Fibroblast of skin of scalp (primary cell): ENCODE measurements at regions not wholly inside any gene's neighbourhood (a gene's known extent, or its start where the extent isn't known, plus 50 kb on each side); places are given as distances from the start of the nearest gene placed in this dataset.
"Not testable (repeated sequence)": the region's sequence is repeated elsewhere in the genome, so short reads cannot be mapped to it uniquely, and the experiment has no call there.

Experiments used
- DNase-seq: peaks from one replicate; pipeline ENCODE4 v3.0.0-alpha.2; 2013

GRCh38 chr6:14462135-14462534, 344.6 kb downstream of the CD83 start:
- no peak for DNase-seq

- DNase-seq = peak; percentile 28
Observed at GRCh38 chr6:14462566-14462965, 345.0 kb downstream of the CD83 start.

GRCh38 chr6:14463110-14463509, 345.5 kb downstream of the CD83 start:
- DNase-seq = no peak

- DNase-seq = peak; percentile 42
Observed at GRCh38 chr6:14464055-14464454, 346.5 kb downstream of the CD83 start.

GRCh38 chr6:14464716-14465115, 347.1 kb downstream of the CD83 start:
- DNase-seq = no peak

- peak; percentile 91 for DNase-seq
Observed at GRCh38 chr6:14466278-14466677, 348.7 kb downstream of the CD83 start.

- DNase-seq = peak; percentile 87
Observed at GRCh38 chr6:14467591-14467990, 350.0 kb downstream of the CD83 start.

GRCh38 chr6:14468647-14469321, 351.2 kb downstream of the CD83 start:
- no peak for DNase-seq

- DNase-seq = no peak
Observed at GRCh38 chr6:14470101-14470500, 352.5 kb downstream of the CD83 start.

- DNase-seq = no peak
Observed at GRCh38 chr6:14470671-14471070, 353.1 kb downstream of the CD83 start.

- DNase-seq = no peak
Observed at GRCh38 chr6:14472255-14472985, 354.8 kb downstream of the CD83 start.

- peak; percentile 76 for DNase-seq
Observed at GRCh38 chr6:14472986-14473337, 355.4 kb downstream of the CD83 start.

- DNase-seq = no peak
Observed at GRCh38 chr6:14474816-14475215, 357.2 kb downstream of the CD83 start.

GRCh38 chr6:14475306-14475705, 357.7 kb downstream of the CD83 start:
- DNase-seq = no peak

- DNase-seq = peak; percentile 93
Observed at GRCh38 chr6:14476793-14477531, 359.4 kb downstream of the CD83 start.

GRCh38 chr6:14477559-14477958, 360.0 kb downstream of the CD83 start:
- no peak for DNase-seq

GRCh38 chr6:14478381-14479225, 361.0 kb downstream of the CD83 start:
- no peak for DNase-seq

GRCh38 chr6:14481946-14482345, 364.4 kb downstream of the CD83 start:
- not testable (repeated sequence) for DNase-seq

GRCh38 chr6:14487625-14488024, 370.1 kb downstream of the CD83 start:
- no peak for DNase-seq

GRCh38 chr6:14488180-14488579, 370.6 kb downstream of the CD83 start:
- no peak for DNase-seq

- DNase-seq = no peak
Observed at GRCh38 chr6:14489445-14489844, 371.9 kb downstream of the CD83 start.

- no peak for DNase-seq
Observed at GRCh38 chr6:14498748-14499147, 381.2 kb downstream of the CD83 start.

GRCh38 chr6:14499309-14499708, 381.7 kb downstream of the CD83 start:
- DNase-seq = no peak
